ENCODE measurements at regions not wholly inside any gene's neighbourhood (a gene's known extent, or its start where the extent isn't known, plus 50 kb on each side); places are given as distances from the start of the nearest gene placed in this dataset.

GRCh38 chr11:96641261-96641660 is 251.4 kb downstream of the JRKL start:
- TF ChIP-seq CBX2 (IDR thresholded peaks at IDR 0.05; ENCODE audit: borderline replicate concordance, low read depth) (no peak), EP300 (IDR thresholded peaks at IDR 0.05) (no peak)

All from A549 (cell line).